Epithelial cell of esophagus (primary cell): ENCODE measurements at regions not wholly inside any gene's neighbourhood (a gene's known extent, or its start where the extent isn't known, plus 50 kb on each side); places are given as distances from the start of the nearest gene placed in this dataset.

ENCODE experiments used
- DNase-seq: peaks from one replicate; pipeline ENCODE4 v3.0.0; 2010; ENCODE audit warnings: low read depth
- H3K4me3 ChIP-seq: 2 replicates; pipeline ENCODE4 v1.5.1; 2011; ENCODE audit warnings: mild to moderate bottlenecking, low read length, control low read depth
- TF ChIP-seq, protein P1 (sequence below): IDR thresholded peaks from 2 replicates; pipeline ENCODE4 v1.5.1; 2011; ENCODE audit warnings: low read depth, mild to moderate bottlenecking, low read length, control low read depth, inconsistent platforms; ENCODE audit not compliant: insufficient read depth; ENCODE audit errors: missing control alignments

DNA sequence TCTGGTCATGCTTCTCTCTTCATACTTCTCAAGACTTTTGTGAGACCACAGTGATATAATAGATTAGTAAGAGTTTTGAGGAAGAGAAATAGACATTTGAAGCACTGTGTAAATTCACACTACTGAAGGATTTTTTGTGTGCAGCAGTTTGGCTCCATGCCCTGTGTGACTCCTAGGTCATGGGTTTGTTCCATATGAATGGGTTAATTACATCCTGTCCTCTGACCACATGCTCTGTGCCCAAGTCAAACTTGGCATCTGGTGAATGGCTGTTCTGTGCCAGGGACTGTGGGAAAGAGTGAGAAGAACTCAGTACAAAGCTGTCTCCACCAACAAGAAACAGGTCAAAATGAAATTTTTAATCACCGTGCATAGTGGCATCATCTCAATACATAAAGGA lies 304.0 kb downstream of the LNPK start:
- TF ChIP-seq, protein P1, sequence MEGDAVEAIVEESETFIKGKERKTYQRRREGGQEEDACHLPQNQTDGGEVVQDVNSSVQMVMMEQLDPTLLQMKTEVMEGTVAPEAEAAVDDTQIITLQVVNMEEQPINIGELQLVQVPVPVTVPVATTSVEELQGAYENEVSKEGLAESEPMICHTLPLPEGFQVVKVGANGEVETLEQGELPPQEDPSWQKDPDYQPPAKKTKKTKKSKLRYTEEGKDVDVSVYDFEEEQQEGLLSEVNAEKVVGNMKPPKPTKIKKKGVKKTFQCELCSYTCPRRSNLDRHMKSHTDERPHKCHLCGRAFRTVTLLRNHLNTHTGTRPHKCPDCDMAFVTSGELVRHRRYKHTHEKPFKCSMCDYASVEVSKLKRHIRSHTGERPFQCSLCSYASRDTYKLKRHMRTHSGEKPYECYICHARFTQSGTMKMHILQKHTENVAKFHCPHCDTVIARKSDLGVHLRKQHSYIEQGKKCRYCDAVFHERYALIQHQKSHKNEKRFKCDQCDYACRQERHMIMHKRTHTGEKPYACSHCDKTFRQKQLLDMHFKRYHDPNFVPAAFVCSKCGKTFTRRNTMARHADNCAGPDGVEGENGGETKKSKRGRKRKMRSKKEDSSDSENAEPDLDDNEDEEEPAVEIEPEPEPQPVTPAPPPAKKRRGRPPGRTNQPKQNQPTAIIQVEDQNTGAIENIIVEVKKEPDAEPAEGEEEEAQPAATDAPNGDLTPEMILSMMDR: no peak
- DNase-seq: no peak

DNA sequence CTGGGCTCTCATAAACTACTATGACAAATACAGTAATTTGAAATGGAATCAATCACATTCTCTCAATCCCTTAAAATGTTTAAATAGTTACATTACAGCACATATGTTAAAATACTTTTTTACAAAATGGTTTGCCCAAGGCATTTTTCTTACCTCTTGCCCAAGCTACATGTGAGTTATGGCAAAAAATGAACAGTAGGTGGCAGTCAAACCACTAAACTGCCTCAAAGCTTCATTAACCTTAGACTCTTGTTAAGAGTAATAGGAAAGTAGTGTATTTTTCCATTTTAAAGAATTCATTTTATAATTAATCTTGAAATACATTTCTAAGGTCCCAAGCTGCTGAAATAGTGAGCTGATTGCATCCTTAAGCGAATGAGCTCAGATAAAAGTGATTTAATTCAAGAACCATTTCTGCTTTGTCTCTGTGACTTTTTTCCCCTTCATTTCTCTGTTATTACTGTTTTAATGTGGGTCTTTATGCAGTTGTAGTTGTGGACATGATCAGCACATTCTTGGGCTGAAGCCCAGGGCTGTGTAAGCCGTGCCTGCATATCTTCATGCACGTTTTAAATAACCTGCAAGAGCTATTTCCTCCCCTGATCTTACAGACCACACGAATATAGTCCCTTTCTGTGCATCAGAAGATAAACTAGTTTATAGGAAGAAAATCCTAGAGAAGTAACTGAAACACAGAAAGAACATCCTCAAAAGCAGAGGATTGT lies 311.8 kb downstream of the LNPK start:
- no peak overlapping the region for H3K4me3 ChIP-seq
- TF ChIP-seq, protein P1: peak; percentile 82
- DNase-seq: peak; percentile 75

More for the DNA sequence above, 304.0 kb downstream of the LNPK start:
- no peak overlapping the region for H3K4me3 ChIP-seq

DNA sequence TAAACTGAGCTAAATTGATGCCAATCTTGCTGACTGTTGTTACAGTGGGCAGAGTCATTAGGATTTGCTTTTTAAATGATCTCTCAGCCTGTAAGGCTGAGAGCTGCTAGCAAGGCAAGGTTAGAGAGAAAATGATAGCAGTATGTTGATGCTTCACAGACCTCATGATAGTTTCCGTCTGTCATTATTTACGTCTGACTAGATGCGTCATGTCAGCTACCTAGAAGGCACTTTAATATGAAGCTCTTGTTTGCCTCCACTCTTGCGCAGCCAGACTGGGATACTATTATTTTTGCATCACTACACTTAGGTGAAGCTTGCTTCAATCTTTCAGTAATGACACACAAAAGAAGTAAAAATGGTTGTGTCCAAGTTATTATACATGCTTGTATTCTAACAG lies 313.8 kb downstream of the LNPK start:
- TF ChIP-seq, protein P1: no peak
- no peak overlapping the region for H3K4me3 ChIP-seq

DNA sequence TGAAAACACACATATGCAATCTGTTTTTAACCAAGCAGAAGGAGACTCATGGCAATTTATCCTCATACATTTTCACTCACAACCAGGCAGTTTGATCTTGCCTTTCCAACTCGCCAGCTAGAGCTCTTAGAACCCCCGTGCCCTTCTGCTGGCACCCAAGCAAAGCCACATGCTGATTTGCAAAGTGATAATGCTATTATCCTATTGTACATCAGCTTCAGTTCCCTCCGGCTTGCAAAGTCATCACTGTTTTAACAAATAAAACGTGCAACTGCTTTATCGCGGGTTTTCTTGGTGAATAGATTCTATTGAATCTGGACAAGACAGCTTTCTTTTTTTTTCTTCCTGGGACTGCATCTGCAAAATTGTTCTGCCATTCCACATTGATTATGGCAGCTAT lies 314.6 kb downstream of the LNPK start:
- no peak for DNase-seq
- no peak overlapping the region for H3K4me3 ChIP-seq
- TF ChIP-seq, protein P1: no peak

More for the DNA sequence above, 313.8 kb downstream of the LNPK start:
- no peak for DNase-seq

DNA sequence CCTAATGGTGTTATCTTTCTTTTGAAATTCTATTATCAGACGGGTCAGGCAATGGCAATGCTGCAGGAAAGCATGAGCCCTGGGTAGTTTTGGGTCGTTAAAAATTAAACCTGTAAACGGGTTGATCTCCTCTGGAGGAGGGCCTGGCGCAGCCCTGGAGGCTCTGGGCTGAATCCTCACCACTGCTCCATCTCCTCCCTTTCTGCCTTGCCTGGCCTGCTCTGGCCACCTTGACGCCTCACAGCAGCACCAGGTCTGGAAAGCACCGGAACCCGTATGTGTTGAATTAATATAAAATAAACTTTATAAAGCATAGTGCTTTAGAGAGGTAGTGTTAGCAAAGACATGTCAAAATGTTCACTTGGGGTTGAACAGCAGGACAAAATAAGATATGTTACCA lies 316.1 kb downstream of the LNPK start:
- H3K4me3 ChIP-seq: no peak overlapping the region
- TF ChIP-seq, protein P1: no peak
- DNase-seq: no peak

DNA sequence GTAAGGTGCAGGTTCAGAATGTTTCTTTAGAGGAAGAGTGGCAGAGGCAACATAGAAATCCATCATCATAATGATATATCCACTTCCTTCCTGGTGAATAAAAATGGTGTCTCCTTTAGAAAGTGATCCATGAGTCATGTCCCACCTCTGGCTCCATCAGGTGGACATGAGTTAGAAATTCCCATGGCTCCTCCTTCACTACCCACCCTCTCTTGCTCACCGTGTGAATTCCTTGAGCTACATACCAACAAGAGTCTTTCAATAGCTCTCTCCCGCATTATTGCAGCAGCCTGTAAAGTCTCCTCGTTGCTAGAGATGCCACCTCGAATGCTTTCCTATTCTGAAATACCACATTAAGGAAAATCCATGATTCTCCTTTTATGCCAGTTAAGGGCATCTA lies 317.6 kb downstream of the LNPK start:
- TF ChIP-seq, protein P1: no peak
- DNase-seq: peak; percentile 34
- no peak overlapping the region for H3K4me3 ChIP-seq

DNA sequence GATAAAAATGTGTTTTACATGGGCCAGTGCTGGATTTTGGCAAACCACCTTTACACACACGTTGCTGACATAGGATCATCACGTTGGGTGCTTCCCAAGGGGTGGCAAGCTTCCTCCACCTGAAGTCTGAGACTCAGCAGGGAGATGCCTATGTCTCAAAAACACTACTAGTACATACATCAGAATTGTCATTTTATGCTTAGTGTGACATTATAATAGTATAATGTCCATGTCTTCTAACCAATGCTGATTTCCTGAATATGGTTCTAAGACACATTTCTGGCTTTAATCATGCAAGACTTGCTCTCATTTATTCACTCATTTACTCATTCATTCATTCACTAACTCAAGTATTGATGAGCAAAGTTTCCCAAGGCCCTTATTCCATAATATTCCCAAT lies 322.3 kb downstream of the LNPK start:
- H3K4me3 ChIP-seq: no peak overlapping the region
- TF ChIP-seq, protein P1: no peak
- no peak for DNase-seq
